ENCODE measurements at regions not wholly inside any gene's neighbourhood (a gene's known extent, or its start where the extent isn't known, plus 50 kb on each side); places are given as distances from the start of the nearest gene placed in this dataset.
A peak's percentile ranks its signal among the peaks of the same experiment; 100 is the strongest.

DNA sequence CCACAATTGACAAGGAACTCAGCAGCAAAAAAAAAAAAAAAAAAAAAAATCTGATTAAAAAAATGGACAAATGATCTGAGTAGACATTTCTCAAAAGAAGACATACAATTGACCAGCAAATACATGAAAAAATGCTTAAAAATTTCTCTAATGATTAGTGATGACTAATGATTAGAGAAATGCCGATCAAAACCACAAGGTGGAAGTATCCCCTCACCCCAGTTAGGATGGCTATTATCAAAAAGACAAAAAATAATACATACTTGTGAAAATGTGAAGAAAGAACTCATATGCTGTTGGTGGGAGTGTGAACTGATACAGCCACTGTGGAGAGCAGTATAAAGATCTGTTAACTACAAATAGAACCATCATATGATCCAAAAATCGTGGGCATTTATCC, 245.3 kb downstream of the OSTF1 start:
- TF ChIP-seq, protein P1, sequence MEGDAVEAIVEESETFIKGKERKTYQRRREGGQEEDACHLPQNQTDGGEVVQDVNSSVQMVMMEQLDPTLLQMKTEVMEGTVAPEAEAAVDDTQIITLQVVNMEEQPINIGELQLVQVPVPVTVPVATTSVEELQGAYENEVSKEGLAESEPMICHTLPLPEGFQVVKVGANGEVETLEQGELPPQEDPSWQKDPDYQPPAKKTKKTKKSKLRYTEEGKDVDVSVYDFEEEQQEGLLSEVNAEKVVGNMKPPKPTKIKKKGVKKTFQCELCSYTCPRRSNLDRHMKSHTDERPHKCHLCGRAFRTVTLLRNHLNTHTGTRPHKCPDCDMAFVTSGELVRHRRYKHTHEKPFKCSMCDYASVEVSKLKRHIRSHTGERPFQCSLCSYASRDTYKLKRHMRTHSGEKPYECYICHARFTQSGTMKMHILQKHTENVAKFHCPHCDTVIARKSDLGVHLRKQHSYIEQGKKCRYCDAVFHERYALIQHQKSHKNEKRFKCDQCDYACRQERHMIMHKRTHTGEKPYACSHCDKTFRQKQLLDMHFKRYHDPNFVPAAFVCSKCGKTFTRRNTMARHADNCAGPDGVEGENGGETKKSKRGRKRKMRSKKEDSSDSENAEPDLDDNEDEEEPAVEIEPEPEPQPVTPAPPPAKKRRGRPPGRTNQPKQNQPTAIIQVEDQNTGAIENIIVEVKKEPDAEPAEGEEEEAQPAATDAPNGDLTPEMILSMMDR (conservative IDR thresholded peaks at IDR 0.05; ENCODE audit: low read depth in 2 of 2): peak; percentile 62 to 81
- TF ChIP-seq ZNF331 (CRISPR knock-in tag; IDR thresholded peaks at IDR 0.05; ENCODE audit: low read depth) (no peak), EZH2 (IDR thresholded peaks at IDR 0.05; ENCODE audit: low read depth, unreplicated experiment) (no peak), STAT1 (IDR thresholded peaks at IDR 0.05; ENCODE audit: unreplicated experiment) (no peak), EZH2phosphoT487 (IDR thresholded peaks at IDR 0.05; ENCODE audit: unreplicated experiment) (no peak), POLR2AphosphoS5 (IDR thresholded peaks at IDR 0.05; ENCODE audit: low read depth) (no peak), NANOG (IDR thresholded peaks at IDR 0.05; ENCODE audit: borderline replicate concordance) (no peak), JUNB (IDR thresholded peaks at IDR 0.05; ENCODE audit: unreplicated experiment) (no peak), CREB1 (CRISPR knock-in tag; IDR thresholded peaks at IDR 0.05; ENCODE audit: low read depth) (no peak)
- TF ChIP-seq, protein P2, sequence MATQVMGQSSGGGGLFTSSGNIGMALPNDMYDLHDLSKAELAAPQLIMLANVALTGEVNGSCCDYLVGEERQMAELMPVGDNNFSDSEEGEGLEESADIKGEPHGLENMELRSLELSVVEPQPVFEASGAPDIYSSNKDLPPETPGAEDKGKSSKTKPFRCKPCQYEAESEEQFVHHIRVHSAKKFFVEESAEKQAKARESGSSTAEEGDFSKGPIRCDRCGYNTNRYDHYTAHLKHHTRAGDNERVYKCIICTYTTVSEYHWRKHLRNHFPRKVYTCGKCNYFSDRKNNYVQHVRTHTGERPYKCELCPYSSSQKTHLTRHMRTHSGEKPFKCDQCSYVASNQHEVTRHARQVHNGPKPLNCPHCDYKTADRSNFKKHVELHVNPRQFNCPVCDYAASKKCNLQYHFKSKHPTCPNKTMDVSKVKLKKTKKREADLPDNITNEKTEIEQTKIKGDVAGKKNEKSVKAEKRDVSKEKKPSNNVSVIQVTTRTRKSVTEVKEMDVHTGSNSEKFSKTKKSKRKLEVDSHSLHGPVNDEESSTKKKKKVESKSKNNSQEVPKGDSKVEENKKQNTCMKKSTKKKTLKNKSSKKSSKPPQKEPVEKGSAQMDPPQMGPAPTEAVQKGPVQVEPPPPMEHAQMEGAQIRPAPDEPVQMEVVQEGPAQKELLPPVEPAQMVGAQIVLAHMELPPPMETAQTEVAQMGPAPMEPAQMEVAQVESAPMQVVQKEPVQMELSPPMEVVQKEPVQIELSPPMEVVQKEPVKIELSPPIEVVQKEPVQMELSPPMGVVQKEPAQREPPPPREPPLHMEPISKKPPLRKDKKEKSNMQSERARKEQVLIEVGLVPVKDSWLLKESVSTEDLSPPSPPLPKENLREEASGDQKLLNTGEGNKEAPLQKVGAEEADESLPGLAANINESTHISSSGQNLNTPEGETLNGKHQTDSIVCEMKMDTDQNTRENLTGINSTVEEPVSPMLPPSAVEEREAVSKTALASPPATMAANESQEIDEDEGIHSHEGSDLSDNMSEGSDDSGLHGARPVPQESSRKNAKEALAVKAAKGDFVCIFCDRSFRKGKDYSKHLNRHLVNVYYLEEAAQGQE (IDR thresholded peaks at IDR 0.05; ENCODE audit: unreplicated experiment): no peak
